PC-9 (cell line): ENCODE measurements at regions not wholly inside any gene's neighbourhood (a gene's known extent, or its start where the extent isn't known, plus 50 kb on each side); places are given as distances from the start of the nearest gene placed in this dataset.
A peak's percentile ranks its signal among the peaks of the same experiment; 100 is the strongest.

Source experiments
- BruUV-seq: library from RNA; stranded (reverse); fragments of 400-500 nt; replicated peaks from 2 replicates; lab custom pipeline; 2021; lab: Mats Ljungman, UMichigan
- CTCF ChIA-PET: fragments of 300-600 bp; sonication (Branson Sonifier 250); formaldehyde crosslinking; loops from one replicate; lab custom pipeline; 2022; ENCODE audit warnings: antibody characterized with exemption; lab: Charles Lee
- POLR2A ChIA-PET: fragments of 300-600 bp; sonication (Branson Sonifier 250); formaldehyde crosslinking; loops from one replicate; lab custom pipeline; 2022; ENCODE audit warnings: antibody characterized with exemption; ENCODE audit not compliant: unreplicated experiment; lab: Charles Lee
- DNase-seq, 2 experiments: peaks; one replicate each; pipeline versions ENCODE4 v3.0.0 to v3.0.0-alpha.2; 2015 to 2022; ENCODE audit warnings: mixed read lengths in 1 of 2
- H2AFZ ChIP-seq: fragments of 200-600 bp; sonication (generic); 2 replicates; pipeline ENCODE4 v1.8.1; 2017; ENCODE audit warnings: antibody characterized with exemption
- H3F3A ChIP-seq: fragments of 200-600 bp; sonication (generic); 2 replicates; pipeline ENCODE4 v1.8.1; 2017; ENCODE audit warnings: antibody characterized with exemption, mild to moderate bottlenecking, low read depth; ENCODE audit not compliant: insufficient read depth
- H3K27ac ChIP-seq: fragments of 200-600 bp; sonication (generic); 2 replicates; pipeline ENCODE4 v1.6.1; 2016; ENCODE audit warnings: mixed run types
- H3K27me3 ChIP-seq: fragments of 200-600 bp; sonication (generic); 2 replicates; pipeline ENCODE4 v1.6.1; 2016; ENCODE audit warnings: low read depth, mixed run types; ENCODE audit not compliant: insufficient read depth
- H3K36me3 ChIP-seq: fragments of 200-600 bp; sonication (generic); 2 replicates; pipeline ENCODE4 v1.6.1; 2016; ENCODE audit warnings: low read depth, mixed run types
- H3K4me1 ChIP-seq: fragments of 200-600 bp; sonication (generic); replicated peaks from 2 replicates; pipeline ENCODE4 v1.6.1; 2016; ENCODE audit warnings: mixed run types; ENCODE audit not compliant: insufficient read depth
- H3K4me2 ChIP-seq: fragments of 200-600 bp; sonication (generic); 2 replicates; pipeline ENCODE4 v1.6.1; 2017; ENCODE audit warnings: mixed run types
- H3K4me3 ChIP-seq: fragments of 200-600 bp; sonication (generic); 2 replicates; pipeline ENCODE4 v1.6.1; 2016; ENCODE audit warnings: mixed run types
- H3K79me2 ChIP-seq: fragments of 200-600 bp; sonication (generic); 2 replicates; pipeline ENCODE4 v1.6.1; 2017; ENCODE audit warnings: low read depth, mixed run types
- H3K9me2 ChIP-seq: fragments of 200-600 bp; sonication (generic); 2 replicates; pipeline ENCODE4 v1.8.1; 2017; ENCODE audit warnings: mild to moderate bottlenecking; ENCODE audit not compliant: insufficient read depth
- H3K9me3 ChIP-seq: fragments of 200-600 bp; sonication (generic); 2 replicates; pipeline ENCODE4 v1.8.1; 2016; ENCODE audit warnings: low read depth; ENCODE audit not compliant: insufficient read depth
- H4K20me1 ChIP-seq: fragments of 200-600 bp; sonication (generic); 2 replicates; pipeline ENCODE4 v1.8.1; 2017; ENCODE audit not compliant: insufficient read depth
- EZH2 ChIP-seq: fragments of 200-600 bp; sonication (generic); IDR thresholded peaks from 2 replicates; pipeline ENCODE4 v1.8.0; 2017; ENCODE audit warnings: antibody characterized with exemption, low read depth
- intact Hi-C: fragments of 100-400 bp; cut with micrococcal nuclease; formaldehyde crosslinking; loops from one replicate; pipeline ENCODE4 v1.10.0; 2022; ENCODE audit not compliant: unreplicated experiment
- TF ChIP-seq, protein P1 (sequence below): fragments of 200-600 bp; sonication (generic); conservative IDR thresholded peaks from 2 replicates; pipeline ENCODE4 v1.6.1; 2017; ENCODE audit warnings: mixed run types, antibody characterized with exemption, mild to moderate bottlenecking, moderate library complexity

DNA sequence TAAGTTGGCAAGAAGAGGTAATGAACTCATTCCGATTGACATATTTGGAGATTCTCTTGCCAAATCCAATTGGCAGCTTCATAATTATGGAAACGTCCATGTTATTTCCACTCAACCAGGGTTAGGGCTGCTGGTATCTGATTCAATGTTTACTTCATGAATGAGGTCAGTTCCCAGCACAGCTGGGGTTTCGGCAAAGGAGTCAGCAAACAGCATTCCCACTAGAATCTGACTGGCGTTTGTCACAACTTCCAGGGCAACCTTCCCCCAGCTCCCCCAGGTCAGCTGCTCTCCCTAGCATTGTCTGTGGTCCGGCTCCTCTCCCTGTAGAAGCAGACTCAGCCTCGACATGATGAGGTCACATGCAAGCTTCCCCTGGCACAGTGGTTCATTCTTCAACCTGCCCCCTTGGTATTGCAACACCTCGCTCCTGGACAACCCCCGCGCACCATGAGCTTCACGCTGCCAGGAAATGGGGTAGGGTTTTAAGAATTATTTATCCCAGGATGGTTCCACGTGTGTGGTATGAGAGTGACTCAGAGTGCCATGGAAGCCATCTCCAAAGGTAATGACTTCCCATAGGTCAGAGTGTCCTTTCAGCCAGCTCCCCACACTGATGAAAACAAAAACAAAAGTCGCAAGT, 100.7 kb upstream of the SLC25A33 start:
- Histone ChIP-seq H3K27me3 (no peaks in the 10 kb centered on the region), H3K9me3 (no peaks in the 10 kb centered on the region), H4K20me1 (no peaks in the 10 kb centered on the region), H3K4me3 (no peak overlapping the region), H3K79me2 (no peaks in the 10 kb centered on the region), H3K27ac (no peak overlapping the region), H2AFZ (no peak overlapping the region), H3F3A (no peaks in the 10 kb centered on the region), H3K36me3 (no peaks in the 10 kb centered on the region), H3K9me2 (no peaks in the 10 kb centered on the region), H3K4me2 (no peak overlapping the region), H3K4me1 (no peaks in the 10 kb centered on the region)
- TF ChIP-seq EZH2 = no peak
- TF ChIP-seq, protein P1, sequence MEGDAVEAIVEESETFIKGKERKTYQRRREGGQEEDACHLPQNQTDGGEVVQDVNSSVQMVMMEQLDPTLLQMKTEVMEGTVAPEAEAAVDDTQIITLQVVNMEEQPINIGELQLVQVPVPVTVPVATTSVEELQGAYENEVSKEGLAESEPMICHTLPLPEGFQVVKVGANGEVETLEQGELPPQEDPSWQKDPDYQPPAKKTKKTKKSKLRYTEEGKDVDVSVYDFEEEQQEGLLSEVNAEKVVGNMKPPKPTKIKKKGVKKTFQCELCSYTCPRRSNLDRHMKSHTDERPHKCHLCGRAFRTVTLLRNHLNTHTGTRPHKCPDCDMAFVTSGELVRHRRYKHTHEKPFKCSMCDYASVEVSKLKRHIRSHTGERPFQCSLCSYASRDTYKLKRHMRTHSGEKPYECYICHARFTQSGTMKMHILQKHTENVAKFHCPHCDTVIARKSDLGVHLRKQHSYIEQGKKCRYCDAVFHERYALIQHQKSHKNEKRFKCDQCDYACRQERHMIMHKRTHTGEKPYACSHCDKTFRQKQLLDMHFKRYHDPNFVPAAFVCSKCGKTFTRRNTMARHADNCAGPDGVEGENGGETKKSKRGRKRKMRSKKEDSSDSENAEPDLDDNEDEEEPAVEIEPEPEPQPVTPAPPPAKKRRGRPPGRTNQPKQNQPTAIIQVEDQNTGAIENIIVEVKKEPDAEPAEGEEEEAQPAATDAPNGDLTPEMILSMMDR = no peak
- no TSS peak for BruUV-seq
- intact Hi-C loops = no loop called here
- peak in 1 of 2 experiments; percentile 39 for DNase-seq
- POLR2A ChIA-PET = interaction anchor here (0.6 kb wide), 2 partner anchors 12 to 28 kb away, joined by 3 to 5 read pairs; no protein-coding TSS in a partner anchor
- CTCF ChIA-PET = no interaction called here

GRCh38 chr1:9439074-9439761, 100.0 kb upstream of the SLC25A33 start:
- no peak overlapping the region for H3K4me3 ChIP-seq
- no peaks in the 10 kb centered on the region for H3K9me3 ChIP-seq
- no peaks in the 10 kb centered on the region for H3K36me3 ChIP-seq
- H3K79me2 ChIP-seq = no peaks in the 10 kb centered on the region
- H4K20me1 ChIP-seq = no peaks in the 10 kb centered on the region
- no peak overlapping the region for H2AFZ ChIP-seq
- POLR2A ChIA-PET = interaction anchor here (0.6 kb wide), 1 partner anchor 11 kb away, joined by 5 read pairs; no protein-coding TSS in a partner anchor
- DNase-seq = no peak
- CTCF ChIA-PET = interaction anchor here (0.6 kb wide), 1 partner anchor 752 kb away, joined by 5 read pairs; no protein-coding TSS in a partner anchor
- H3K9me2 ChIP-seq = no peaks in the 10 kb centered on the region
- H3K4me2 ChIP-seq = no peak overlapping the region
- no peaks in the 10 kb centered on the region for H3K4me1 ChIP-seq
- no peak overlapping the region for H3K27ac ChIP-seq
- TF ChIP-seq, protein P1 = no peak
- no peak for TF ChIP-seq EZH2
- no peaks in the 10 kb centered on the region for H3F3A ChIP-seq
- intact Hi-C loops = no loop called here
- BruUV-seq = no TSS peak
- H3K27me3 ChIP-seq = no peaks in the 10 kb centered on the region

DNA sequence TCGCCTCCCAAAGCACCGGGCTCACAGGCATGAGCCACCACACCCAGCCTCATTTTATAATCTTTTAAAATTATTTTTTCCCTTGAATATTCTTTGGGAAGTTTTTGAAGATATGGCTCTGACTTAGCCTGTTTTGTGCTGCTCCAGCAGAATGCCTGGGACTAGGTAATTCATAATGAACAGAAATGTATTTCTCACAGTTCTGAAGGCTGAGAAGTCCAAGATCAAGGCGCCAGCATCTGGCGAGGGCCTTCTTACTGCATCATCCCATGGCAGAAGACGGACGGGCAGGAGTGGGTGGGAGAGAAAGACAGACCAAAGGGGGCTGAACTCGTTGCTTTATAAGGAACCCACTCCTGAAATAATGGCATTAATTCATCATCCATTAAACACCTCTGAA, 99.0 kb upstream of the SLC25A33 start:
- Histone ChIP-seq H4K20me1 (no peaks in the 10 kb centered on the region), H3K27me3 (no peaks in the 10 kb centered on the region), H3K9me3 (no peaks in the 10 kb centered on the region), H3K79me2 (no peaks in the 10 kb centered on the region), H2AFZ (no peak overlapping the region), H3K4me1 (no peaks in the 10 kb centered on the region), H3K4me3 (no peak overlapping the region), H3K36me3 (no peaks in the 10 kb centered on the region), H3F3A (no peaks in the 10 kb centered on the region), H3K4me2 (no peak overlapping the region), H3K9me2 (no peaks in the 10 kb centered on the region), H3K27ac (no peak overlapping the region)
- CTCF ChIA-PET = no interaction called here
- intact Hi-C loops = no loop called here
- no peak for DNase-seq
- POLR2A ChIA-PET = no interaction called here
- TF ChIP-seq, protein P1 = no peak
- no peak for TF ChIP-seq EZH2
- BruUV-seq = no TSS peak
